IMR-90 (cell line): ENCODE measurements at regions not wholly inside any gene's neighbourhood (a gene's known extent, or its start where the extent isn't known, plus 50 kb on each side); places are given as distances from the start of the nearest gene placed in this dataset.

Experiments
- ATAC-seq: fragments of 200-7000 bp; cut with Tn5 transposase; 2 replicates; pipeline ENCODE4 v1.9.1; 2020; ENCODE audit warnings: low read depth, mild to moderate bottlenecking, moderate library complexity
- BruUV-seq: library from RNA; stranded (reverse); fragments of 400-500 nt; replicated peaks from 2 replicates; lab custom pipeline; 2021; lab: Mats Ljungman, UMichigan
- CTCF ChIA-PET: fragments of 300-600 bp; formaldehyde crosslinking; extraction: SDS; loops from one replicate; lab custom pipeline; 2021; ENCODE audit warnings: antibody characterized with exemption; lab: Yijun Ruan, JAX
- POLR2A ChIA-PET: fragments of 300-600 bp; sonication (Branson Sonifier 250); formaldehyde crosslinking; loops from one replicate; lab custom pipeline; 2022; ENCODE audit warnings: antibody characterized with exemption; ENCODE audit not compliant: unreplicated experiment; lab: Charles Lee
- DNase-seq: peaks from one replicate; pipeline ENCODE4 v3.0.0; 2013
- H2AFZ ChIP-seq: replicated peaks from 2 replicates; pipeline ENCODE3; 2013; ENCODE audit warnings: low read length, mild to moderate bottlenecking; ENCODE audit not compliant: poor library complexity
- H2AK5ac ChIP-seq: 2 replicates; pipeline ENCODE4 v1.6.1; 2013; ENCODE audit warnings: low read depth, low read length, inconsistent platforms
- H2AK9ac ChIP-seq: replicated peaks from 2 replicates; pipeline ENCODE3; 2013; ENCODE audit warnings: mild to moderate bottlenecking, low read depth, low read length, moderate library complexity; ENCODE audit not compliant: poor library complexity
- H2BK120ac ChIP-seq: 2 replicates; pipeline ENCODE4 v1.6.1; 2013; ENCODE audit warnings: low read depth, low read length, inconsistent platforms
- H2BK15ac ChIP-seq: 3 replicates; pipeline ENCODE4 v1.6.1; 2013; ENCODE audit warnings: low read depth, low read length, inconsistent platforms
- H2BK20ac ChIP-seq: 2 replicates; pipeline ENCODE4 v1.6.1; 2013; ENCODE audit warnings: low read depth, mild to moderate bottlenecking, inconsistent platforms, low read length, moderate library complexity
- H2BK5ac ChIP-seq: 2 replicates; pipeline ENCODE4 v1.6.1; 2013; ENCODE audit warnings: mild to moderate bottlenecking, low read depth, low read length, inconsistent platforms; ENCODE audit not compliant: poor library complexity, severe bottlenecking
- H3K14ac ChIP-seq: replicated peaks from 2 replicates; pipeline ENCODE4 v1.6.1; 2013; ENCODE audit warnings: low read depth, low read length, inconsistent platforms
- H3K18ac ChIP-seq: 2 replicates; pipeline ENCODE4 v1.6.1; 2013; ENCODE audit warnings: low read depth, low read length, control low read depth
- H3K23ac ChIP-seq: 2 replicates; pipeline ENCODE4 v1.6.1; 2013; ENCODE audit warnings: low read depth, low read length, inconsistent platforms
- H3K27ac ChIP-seq: 2 replicates; pipeline ENCODE4 v1.5.1; 2013; ENCODE audit warnings: mild to moderate bottlenecking, control low read depth, low read length; ENCODE audit not compliant: insufficient read depth
- H3K27me3 ChIP-seq: 2 replicates; pipeline ENCODE4 v1.6.1; 2013; ENCODE audit warnings: low read length; ENCODE audit not compliant: control insufficient read depth, insufficient read depth
- H3K36me3 ChIP-seq: 2 replicates; pipeline ENCODE4 v1.6.1; 2013; ENCODE audit warnings: low read length, mixed read lengths; ENCODE audit not compliant: control insufficient read depth, insufficient read depth
- H3K4ac ChIP-seq: 2 replicates; pipeline ENCODE4 v1.6.1; 2013; ENCODE audit warnings: low read depth, low read length, inconsistent platforms
- H3K4me1 ChIP-seq: 2 replicates; pipeline ENCODE4 v1.6.1; 2013; ENCODE audit warnings: low read length, mixed read lengths; ENCODE audit not compliant: control insufficient read depth, insufficient read depth
- H3K4me2 ChIP-seq: 2 replicates; pipeline ENCODE4 v1.6.1; 2013; ENCODE audit warnings: low read depth, mild to moderate bottlenecking, control low read depth, low read length, moderate library complexity
- H3K4me3 ChIP-seq: 2 replicates; pipeline ENCODE4 v1.5.1; 2013; ENCODE audit warnings: low read depth, mild to moderate bottlenecking, control low read depth, low read length, moderate library complexity; ENCODE audit not compliant: insufficient read depth
- H3K56ac ChIP-seq: 2 replicates; pipeline ENCODE4 v1.6.1; 2013; ENCODE audit warnings: low read length, inconsistent platforms; ENCODE audit not compliant: insufficient read depth; ENCODE audit errors: extremely low read depth
- H3K79me1 ChIP-seq, 2 experiments: 2 replicates each; pipeline ENCODE4 v1.6.1; 2013; ENCODE audit warnings: low read length in 2 of 2, inconsistent platforms in 1 of 2, low read depth in 1 of 2
- H3K9ac ChIP-seq: 2 replicates; pipeline ENCODE4 v1.6.1; 2013; ENCODE audit warnings: low read depth, low read length, control low read depth
- H3K9me1 ChIP-seq: 2 replicates; pipeline ENCODE4 v1.6.1; 2013; ENCODE audit warnings: low read length, inconsistent platforms; ENCODE audit not compliant: insufficient read depth
- H3K9me3 ChIP-seq: 2 replicates; pipeline ENCODE4 v1.6.1; 2013; ENCODE audit warnings: low read length; ENCODE audit not compliant: control insufficient read depth, insufficient read depth
- H4K20me1 ChIP-seq: 2 replicates; pipeline ENCODE4 v1.6.1; 2013; ENCODE audit warnings: low read length, inconsistent platforms; ENCODE audit not compliant: insufficient read depth
- H4K5ac ChIP-seq: 2 replicates; pipeline ENCODE4 v1.6.1; 2013; ENCODE audit warnings: mild to moderate bottlenecking, low read depth, low read length, control low read depth
- H4K8ac ChIP-seq, 2 experiments: 2 replicates each; pipeline ENCODE4 v1.6.1; 2013; ENCODE audit warnings: low read depth in 2 of 2, low read length in 2 of 2, control low read depth in 1 of 2, inconsistent platforms in 1 of 2
- H4K91ac ChIP-seq: 2 replicates; pipeline ENCODE4 v1.6.1; 2013; ENCODE audit warnings: low read depth, low read length, inconsistent platforms; ENCODE audit not compliant: insufficient read depth
- BHLHE40 ChIP-seq: fragments of 150-350 bp; IDR thresholded peaks from 2 replicates; pipeline ENCODE4 v1.6.1; 2016; ENCODE audit warnings: mild to moderate bottlenecking, low read depth, low read length
- CEBPB ChIP-seq: IDR thresholded peaks from 2 replicates; pipeline ENCODE4 v1.6.1; 2012; ENCODE audit warnings: low read depth, low read length, improper control_type of control experiment
- CHD1 ChIP-seq: IDR thresholded peaks from 2 replicates; pipeline ENCODE4 v1.6.1; 2012; ENCODE audit warnings: low read depth, low read length, improper control_type of control experiment
- CTCF ChIP-seq: conservative IDR thresholded peaks from 2 replicates; pipeline ENCODE4 v1.5.1; 2012; ENCODE audit warnings: mild to moderate bottlenecking, low read depth, low read length, improper control_type of control experiment
- ELK1 ChIP-seq: fragments of 150-350 bp; IDR thresholded peaks from 2 replicates; pipeline ENCODE4 v1.6.1; 2016; ENCODE audit warnings: low read depth, mild to moderate bottlenecking, low read length, moderate library complexity, borderline replicate concordance
- FOS ChIP-seq: fragments of 150-350 bp; IDR thresholded peaks from 2 replicates; pipeline ENCODE4 v1.6.1; 2016; ENCODE audit warnings: low read depth, low read length
- MAFK ChIP-seq: IDR thresholded peaks from 2 replicates; pipeline ENCODE4 v1.6.1; 2012; ENCODE audit warnings: low read depth, low read length, improper control_type of control experiment
- MAZ ChIP-seq: IDR thresholded peaks from 2 replicates; pipeline ENCODE4 v1.6.1; 2012; ENCODE audit warnings: low read depth, mild to moderate bottlenecking, low read length, improper control_type of control experiment, moderate library complexity, borderline replicate concordance
- MXI1 ChIP-seq: IDR thresholded peaks from 2 replicates; pipeline ENCODE4 v1.6.1; 2012; ENCODE audit warnings: low read depth, mild to moderate bottlenecking, low read length, moderate library complexity, borderline replicate concordance
- NFE2L2 ChIP-seq: fragments of 150-350 bp; IDR thresholded peaks from 2 replicates; pipeline ENCODE4 v1.6.1; 2016; ENCODE audit warnings: low read depth, mild to moderate bottlenecking, low read length
- POLR2A ChIP-seq: IDR thresholded peaks from 2 replicates; pipeline ENCODE4 v1.6.1; 2012; ENCODE audit warnings: mild to moderate bottlenecking, low read depth, low read length
- RAD21 ChIP-seq: IDR thresholded peaks from 2 replicates; pipeline ENCODE4 v1.6.1; 2012; ENCODE audit warnings: low read length, improper control_type of control experiment
- RCOR1 ChIP-seq: IDR thresholded peaks from 2 replicates; pipeline ENCODE4 v1.6.1; 2012; ENCODE audit warnings: mild to moderate bottlenecking, low read length, improper control_type of control experiment; ENCODE audit not compliant: insufficient replicate concordance
- RFX5 ChIP-seq: IDR thresholded peaks from 2 replicates; pipeline ENCODE4 v1.8.0; 2012; ENCODE audit warnings: low read depth, mild to moderate bottlenecking, low read length, moderate library complexity
- SMC3 ChIP-seq: fragments of 150-350 bp; IDR thresholded peaks from 2 replicates; pipeline ENCODE4 v1.6.1; 2016; ENCODE audit warnings: low read depth, mild to moderate bottlenecking, antibody characterized with exemption, low read length, moderate library complexity
- USF2 ChIP-seq: fragments of 150-350 bp; IDR thresholded peaks from 2 replicates; pipeline ENCODE4 v1.6.1; 2017; ENCODE audit warnings: mild to moderate bottlenecking, antibody characterized with exemption, low read length, low read depth
- WGBS, 2 experiments: methylation state at CpG; one replicate each; pipeline versions ENCODE4 v1.1.5 to v1.1.7; 2013; ENCODE audit warnings: missing lambda C conversion rate in 2 of 2; ENCODE audit not compliant: insufficient read length in 1 of 2; ENCODE audit errors: extremely low coverage in 2 of 2; 5-methylcytosine and 5-hydroxymethylcytosine counted together
- dilution Hi-C: fragments of 300-500 bp; cut with HindIII; formaldehyde crosslinking; loops from one replicate; pipeline ENCODE4 v1.14.3; 2018; ENCODE audit warnings: low sequenced_read_pairs; ENCODE audit not compliant: unreplicated experiment
- in situ Hi-C: fragments of 300-500 bp; cut with MboI; formaldehyde crosslinking; loops from 3 replicates; pipeline ENCODE4 v1.14.3; 2019; ENCODE audit warnings: low sequenced_read_pairs, inconsistent platforms, mixed read lengths
- intact Hi-C: fragments of 100-400 bp; cut with micrococcal nuclease; formaldehyde crosslinking; loops from 2 replicates; pipeline ENCODE4 v1.10.0; 2022

GRCh38 chr1:19562847-19563246 is 77.5 kb upstream of the CAPZB start:
- intact Hi-C loops, result no loop called here
- CTCF ChIA-PET, result no interaction called here
- H2AFZ ChIP-seq, result no peak overlapping the region

More at GRCh38 chr1:19562847-19563246, 77.5 kb upstream of the CAPZB start:
- Histone ChIP-seq H3K36me3 (no peaks in the 10 kb centered on the region), H3K4me3 (no peak overlapping the region), H3K27me3 (no peaks in the 10 kb centered on the region), H3K9me1 (no peaks in the 10 kb centered on the region), H2BK120ac (peak overlapping the region; percentile 18; the same call in 1 of the 2 replicates), H2BK20ac (no peak overlapping the region), H3K4me1 (peaks cover 5% of the 10 kb centered on the region; the same call in 1 of the 2 replicates), H4K8ac (no peak overlapping the region; a peak in 1 of 4 replicates), H2AK5ac (peak overlapping the region; percentile 45; the same call in 1 of the 2 replicates), H2BK15ac (no peak overlapping the region), H2AK9ac (no peak overlapping the region), H3K56ac (no peak overlapping the region), H4K91ac (no peak overlapping the region), H4K20me1 (no peaks in the 10 kb centered on the region), H3K79me1 (no peaks in the 10 kb centered on the region), H3K23ac (no peak overlapping the region), H3K18ac (no peak overlapping the region), H3K4me2 (no peak overlapping the region), H3K4ac (peak overlapping the region; percentile 13; the same call in 1 of the 2 replicates), H3K27ac (no peak overlapping the region), H3K9ac (no peak overlapping the region), H3K9me3 (no peaks in the 10 kb centered on the region), H4K5ac (no peak overlapping the region), H3K14ac (peak overlapping the region; percentile 26; the same call in 1 of the 2 replicates), H2BK5ac (no peak overlapping the region)
- POLR2A ChIA-PET, result no interaction called here
- no TSS peak for BruUV-seq
- dilution Hi-C loops (no loop called here), in situ Hi-C loops (no loop called here)
- whole genome bisulfite sequencing, 2 experiments, result no CpG with 5 or more reads among the region's 2 CpGs
- ATAC-seq (no peak), DNase-seq (no peak)
- no peak for TF ChIP-seq RCOR1
- TF ChIP-seq RFX5, result no peak
- TF ChIP-seq RAD21, result no peak
- TF ChIP-seq ELK1, result no peak
- TF ChIP-seq USF2, result no peak
- TF ChIP-seq MAFK, result no peak
- no peak for TF ChIP-seq FOS
- no peak for TF ChIP-seq CTCF
- no peak for TF ChIP-seq CHD1
- no peak for TF ChIP-seq NFE2L2
- no peak for TF ChIP-seq POLR2A
- TF ChIP-seq MXI1, result no peak
- no peak for TF ChIP-seq MAZ
- no peak for TF ChIP-seq BHLHE40
- TF ChIP-seq SMC3, result no peak
- TF ChIP-seq CEBPB, result no peak
